ENCODE measurements at regions not wholly inside any gene's neighbourhood (a gene's known extent, or its start where the extent isn't known, plus 50 kb on each side); places are given as distances from the start of the nearest gene placed in this dataset.

GRCh38 chr12:98402091-98402490, 113.3 kb upstream of the TMPO start:
- H3K9me3 ChIP-seq: no peaks in the 10 kb centered on the region
- H3K4me3 ChIP-seq: no peak overlapping the region
- TF ChIP-seq POLR2A (IDR thresholded peaks at IDR 0.05) (no peak), EP300 (IDR thresholded peaks at IDR 0.05) (no peak), CTCF (IDR thresholded peaks at IDR 0.05) (no peak)
- peaks cover 0 to 15% (median 0%) of the 10 kb centered on the region in 4 donors for H3K4me1 ChIP-seq
- DNase-seq (ENCODE audit: low spot score in 2 of 2): no peak
- 78 to 84% methylated on average over 3 of the region's 3 CpGs for WGBS, 2 donors
- no peaks in the 10 kb centered on the region for H3K36me3 ChIP-seq
- no peak overlapping the region for H3K27ac ChIP-seq
- no peaks in the 10 kb centered on the region for H3K27me3 ChIP-seq

- DNase-seq (ENCODE audit: low spot score in 2 of 2): no peak
- Histone ChIP-seq H3K27me3 (no peaks in the 10 kb centered on the region), H3K4me3 (no peak overlapping the region), H3K36me3 (no peaks in the 10 kb centered on the region), H3K9me3 (no peaks in the 10 kb centered on the region), H3K27ac (no peak overlapping the region), H3K4me1 (peaks cover 0 to 14% (median 0%) of the 10 kb centered on the region in 4 donors)
- TF ChIP-seq EP300 (IDR thresholded peaks at IDR 0.05) (no peak), CTCF (IDR thresholded peaks at IDR 0.05) (no peak), POLR2A (IDR thresholded peaks at IDR 0.05) (no peak)
- WGBS, 2 donors: 87 to 95% methylated on average over 3 of the region's 3 CpGs
Measured at GRCh38 chr12:98402671-98403070, 112.7 kb upstream of the TMPO start.

GRCh38 chr12:98403385-98403784, 112.0 kb upstream of the TMPO start:
- Histone ChIP-seq H3K9me3 (no peaks in the 10 kb centered on the region), H3K4me3 (no peak overlapping the region), H3K36me3 (no peaks in the 10 kb centered on the region), H3K27ac (no peak overlapping the region), H3K27me3 (no peaks in the 10 kb centered on the region), H3K4me1 (peaks cover 0 to 14% (median 0%) of the 10 kb centered on the region in 4 donors)
- DNase-seq (ENCODE audit: low spot score in 2 of 2): no peak
- 92 to 93% methylated on average over 1 of the region's 1 CpG for WGBS, 2 donors
- TF ChIP-seq POLR2A (IDR thresholded peaks at IDR 0.05) (no peak), CTCF (IDR thresholded peaks at IDR 0.05) (no peak), EP300 (IDR thresholded peaks at IDR 0.05) (no peak)

GRCh38 chr12:98403936-98404335, 111.5 kb upstream of the TMPO start:
- no peaks in the 10 kb centered on the region for H3K36me3 ChIP-seq
- no peak overlapping the region for H3K27ac ChIP-seq
- no peak for DNase-seq (ENCODE audit: low spot score in 2 of 2)
- 55 to 64% methylated on average over 5 of the region's 5 CpGs for WGBS, 2 donors
- H3K27me3 ChIP-seq: no peaks in the 10 kb centered on the region
- peaks cover 0 to 14% (median 0%) of the 10 kb centered on the region in 4 donors for H3K4me1 ChIP-seq
- no peak overlapping the region for H3K4me3 ChIP-seq
- no peaks in the 10 kb centered on the region for H3K9me3 ChIP-seq
- TF ChIP-seq EP300 (IDR thresholded peaks at IDR 0.05) (no peak), CTCF (IDR thresholded peaks at IDR 0.05) (no peak), POLR2A (IDR thresholded peaks at IDR 0.05) (no peak)

GRCh38 chr12:98405805-98406366, 109.5 kb upstream of the TMPO start:
- peaks cover 0 to 7% (median 0%) of the 10 kb centered on the region in 4 donors for H3K4me1 ChIP-seq
- no peaks in the 10 kb centered on the region for H3K27me3 ChIP-seq
- TF ChIP-seq CTCF (IDR thresholded peaks at IDR 0.05): no peak
- TF ChIP-seq EP300 (IDR thresholded peaks at IDR 0.05): no peak
- no peak for TF ChIP-seq POLR2A (IDR thresholded peaks at IDR 0.05)
- H3K9me3 ChIP-seq: no peaks in the 10 kb centered on the region
- no peaks in the 10 kb centered on the region for H3K36me3 ChIP-seq
- DNase-seq (ENCODE audit: low spot score in 2 of 2): no peak
- WGBS, 2 donors: 79 to 86% methylated on average over 7 of the region's 7 CpGs
- no peak overlapping the region for H3K27ac ChIP-seq
- H3K4me3 ChIP-seq: no peak overlapping the region

Measured in tibial nerve (tissue), 4 donors.